ENCODE measurements at regions not wholly inside any gene's neighbourhood (a gene's known extent, or its start where the extent isn't known, plus 50 kb on each side); places are given as distances from the start of the nearest gene placed in this dataset.

- no peak for DNase-seq (ENCODE audit: low spot score)
- no peak for ATAC-seq
- peaks cover 2 to 53% of the 10 kb centered on the region in 2 experiments; a peak in 3 of 5 replicates for H3K27me3 ChIP-seq (ENCODE audit: control insufficient read depth in 1 of 2, insufficient read depth in 2 of 2, low read length in 2 of 2)
- POLR2A ChIA-PET = no interaction called here
- no peak for FAIRE-seq
- H3K9me3 ChIP-seq (ENCODE audit: low read length) = no peaks in the 10 kb centered on the region
- H2AFZ ChIP-seq (ENCODE audit: low read length) = no peak overlapping the region
- no peaks in the 10 kb centered on the region for H3K36me3 ChIP-seq (replicated peaks in 1 of 2; ENCODE audit: control insufficient read depth in 1 of 2, insufficient read depth in 2 of 2, low read length in 2 of 2)
- no TSS peak for BruUV-seq (replicated peaks)
- no peak overlapping the region for H3K9ac ChIP-seq (ENCODE audit: insufficient read depth, low read depth, low read length)
- no peak overlapping the region for H3K4me2 ChIP-seq (ENCODE audit: low read depth, low read length)
- intact Hi-C loops (cut with micrococcal nuclease; ENCODE audit: unreplicated experiment) = no loop called here
- TF ChIP-seq ZNF329 (CRISPR knock-in tag; IDR thresholded peaks at IDR 0.05; ENCODE audit: low read depth) (no peak), MTF1 (CRISPR knock-in tag; IDR thresholded peaks at IDR 0.05) (no peak), ZSCAN31 (CRISPR knock-in tag; IDR thresholded peaks at IDR 0.05; ENCODE audit: low read depth) (no peak), ZNF720 (CRISPR knock-in tag; IDR thresholded peaks at IDR 0.05) (no peak), ZNF484 (CRISPR knock-in tag; IDR thresholded peaks at IDR 0.05; ENCODE audit: borderline replicate concordance, low read depth) (no peak), ZBTB25 (CRISPR knock-in tag; IDR thresholded peaks at IDR 0.05) (no peak), SMARCC2 (IDR thresholded peaks at IDR 0.05) (no peak), KLF9 (CRISPR knock-in tag; IDR thresholded peaks at IDR 0.05; ENCODE audit: low read depth) (no peak), REL (CRISPR knock-in tag; conservative IDR thresholded peaks at IDR 0.05) (no peak), ZNF275 (CRISPR knock-in tag; IDR thresholded peaks at IDR 0.05; ENCODE audit: borderline replicate concordance) (no peak), ZNF746 (CRISPR knock-in tag; IDR thresholded peaks at IDR 0.05) (no peak), ZNF512B (CRISPR knock-in tag; IDR thresholded peaks at IDR 0.05; ENCODE audit: borderline replicate concordance) (no peak), NR1H2 (CRISPR knock-in tag; IDR thresholded peaks at IDR 0.05; ENCODE audit: borderline replicate concordance, low read depth) (no peak), GATA4 (IDR thresholded peaks at IDR 0.05; ENCODE audit: borderline replicate concordance, low read depth) (no peak), ZNF543 (CRISPR knock-in tag; IDR thresholded peaks at IDR 0.05) (no peak)
- 8% methylated on average over 22 of the region's 32 CpGs for WGBS (ENCODE audit: low lambda C conversion rate)
- H4K20me1 ChIP-seq (ENCODE audit: insufficient read depth, low read length) = no peaks in the 10 kb centered on the region
- H3K4me1 ChIP-seq (ENCODE audit: insufficient read depth, low read length) = no peaks in the 10 kb centered on the region
- in situ Hi-C loops (cut with HindIII; ENCODE audit: extremely low pct_ligation_motif_present, low pct_unique_long_range_greater_than_20kb) = loop anchor here (5.0 to 25.0 kb wide), 3 partner anchors 267 to 1697 kb away; partner anchors contain the start of gene EBF3
- H3K27ac ChIP-seq (ENCODE audit: extremely low read length, insufficient read depth, low read length) = no peak overlapping the region
- H3K4me3 ChIP-seq (replicated peaks in 1 of 3; ENCODE audit: insufficient read depth in 1 of 3, low read depth in 2 of 3, low read length in 3 of 3) = no peak overlapping the region
- CTCF ChIA-PET (ENCODE audit: low intra/inter-chr PET ratio, low total read pairs) = no interaction called here
- no peaks in the 10 kb centered on the region for H3K79me2 ChIP-seq (ENCODE audit: insufficient read depth, low read length)
These were observed 139.4 kb upstream of the MKI67 start for GRCh38 chr10:128265596-128265995.

Measured in HepG2 (cell line).